Upper lobe of left lung (tissue), 6 donors: ENCODE measurements at regions not wholly inside any gene's neighbourhood (a gene's known extent, or its start where the extent isn't known, plus 50 kb on each side); places are given as distances from the start of the nearest gene placed in this dataset.

Experiments used
- ATAC-seq, 2 donors: fragments of 200-7000 bp; cut with Tn5 transposase; one replicate each; pipeline ENCODE4 v1.9.1; 2022; ENCODE audit warnings: mild to moderate bottlenecking in 2 of 2, moderate library complexity in 2 of 2; ENCODE audit not compliant: low FRiP score in 2 of 2
- DNase-seq, 2 donors: peaks; one replicate each; pipeline ENCODE4 v3.0.0-alpha.2; 2019 to 2020
- H3K27ac ChIP-seq, 4 donors: fragments of 200-600 bp; sonication (generic); one replicate each; pipeline ENCODE4 v1.5.1; 2016 to 2019
- H3K27me3 ChIP-seq, 4 donors: fragments of 200-600 bp; sonication (generic); one replicate each; pipeline ENCODE4 v1.5.1; 2017 to 2019
- H3K36me3 ChIP-seq, 4 donors: fragments of 200-600 bp; sonication (generic); one replicate each; pipeline ENCODE4 v1.5.1; 2016 to 2019
- H3K4me1 ChIP-seq, 4 donors: fragments of 200-600 bp; sonication (generic); one replicate each; pipeline ENCODE4 v1.5.1; 2018 to 2019
- H3K4me3 ChIP-seq, 4 donors: fragments of 200-600 bp; sonication (generic); one replicate each; pipeline ENCODE4 v1.5.1; 2017 to 2019; ENCODE audit warnings: mild to moderate bottlenecking in 2 of 4, moderate library complexity in 1 of 4
- H3K9me3 ChIP-seq, 4 donors: fragments of 200-600 bp; sonication (generic); one replicate each; pipeline ENCODE4 v1.5.1; 2018 to 2019
- EP300 ChIP-seq, 4 donors: sonication (generic); formaldehyde crosslinking; IDR thresholded peaks; one replicate each; pipeline ENCODE4 v1.5.1; 2017; ENCODE audit warnings: antibody characterized with exemption in 4 of 4, control low read depth in 2 of 4
- POLR2A ChIP-seq, 4 donors: fragments of 450-650 bp; IDR thresholded peaks; one replicate each; pipeline ENCODE4 v1.5.1; 2016 to 2017; ENCODE audit warnings: antibody characterized with exemption in 4 of 4, mild to moderate bottlenecking in 2 of 4
- POLR2AphosphoS5 ChIP-seq, 2 donors: sonication (generic); formaldehyde crosslinking; IDR thresholded peaks; one replicate each; pipeline ENCODE4 v1.5.1; 2017; ENCODE audit warnings: antibody characterized with exemption in 2 of 2
- WGBS, 2 donors: methylation state at CpG; one replicate each; pipeline ENCODE4 v1.1.5; 2017 to 2018; 5-methylcytosine and 5-hydroxymethylcytosine counted together
- TF ChIP-seq, protein P1 (sequence below), 6 experiments: fragments of 450-650 bp in 4 of 6; fragments of 200-600 bp in 2 of 6; sonication (generic) in 2 of 6; IDR thresholded peaks; one replicate each; pipeline ENCODE4 v1.5.1; 2016 to 2019; ENCODE audit warnings: antibody characterized with exemption in 6 of 6
- donor health status: DM: no; HTN: no; CAD: no; lungs with moderate emphysema.
- donor health status: DM: no; HTN: yes; CAD: no; lungs with severe emphysema.

DNA sequence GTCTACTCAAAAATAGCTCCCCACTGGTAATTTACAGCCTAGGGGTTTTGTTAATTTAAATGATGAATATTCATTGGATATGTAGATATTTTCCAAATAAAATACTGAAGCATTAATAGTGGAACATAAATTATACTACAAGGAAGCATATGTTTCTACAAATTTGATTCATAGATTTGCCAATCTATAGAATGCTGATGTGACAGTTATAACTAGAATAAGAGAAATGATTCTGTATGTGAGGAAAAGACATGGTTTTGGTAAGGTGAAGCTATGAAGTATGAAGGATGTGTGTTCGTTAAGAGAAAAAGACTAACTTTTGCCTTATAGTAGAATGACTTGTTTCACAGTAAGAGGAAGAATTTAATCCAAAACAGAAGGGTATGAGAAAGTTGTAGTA, 61.3 kb downstream of the IARS1 start:
- no peak for ATAC-seq
- H3K27ac ChIP-seq: no peak overlapping the region
- no peaks in the 10 kb centered on the region for H3K27me3 ChIP-seq
- H3K4me1 ChIP-seq: no peaks in the 10 kb centered on the region
- no peak for DNase-seq
- TF ChIP-seq POLR2AphosphoS5 (IDR thresholded peaks at IDR 0.05) (no peak), EP300 (IDR thresholded peaks at IDR 0.05) (no peak), POLR2A (IDR thresholded peaks at IDR 0.05) (no peak)
- TF ChIP-seq, protein P1, sequence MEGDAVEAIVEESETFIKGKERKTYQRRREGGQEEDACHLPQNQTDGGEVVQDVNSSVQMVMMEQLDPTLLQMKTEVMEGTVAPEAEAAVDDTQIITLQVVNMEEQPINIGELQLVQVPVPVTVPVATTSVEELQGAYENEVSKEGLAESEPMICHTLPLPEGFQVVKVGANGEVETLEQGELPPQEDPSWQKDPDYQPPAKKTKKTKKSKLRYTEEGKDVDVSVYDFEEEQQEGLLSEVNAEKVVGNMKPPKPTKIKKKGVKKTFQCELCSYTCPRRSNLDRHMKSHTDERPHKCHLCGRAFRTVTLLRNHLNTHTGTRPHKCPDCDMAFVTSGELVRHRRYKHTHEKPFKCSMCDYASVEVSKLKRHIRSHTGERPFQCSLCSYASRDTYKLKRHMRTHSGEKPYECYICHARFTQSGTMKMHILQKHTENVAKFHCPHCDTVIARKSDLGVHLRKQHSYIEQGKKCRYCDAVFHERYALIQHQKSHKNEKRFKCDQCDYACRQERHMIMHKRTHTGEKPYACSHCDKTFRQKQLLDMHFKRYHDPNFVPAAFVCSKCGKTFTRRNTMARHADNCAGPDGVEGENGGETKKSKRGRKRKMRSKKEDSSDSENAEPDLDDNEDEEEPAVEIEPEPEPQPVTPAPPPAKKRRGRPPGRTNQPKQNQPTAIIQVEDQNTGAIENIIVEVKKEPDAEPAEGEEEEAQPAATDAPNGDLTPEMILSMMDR (IDR thresholded peaks at IDR 0.05): no peak
- H3K36me3 ChIP-seq: peaks cover 0 to 74% (median 27%) of the 10 kb centered on the region in 4 donors
- no peak overlapping the region for H3K4me3 ChIP-seq
- WGBS, 2 donors: 85 to 86% methylated on average over 1 of the region's 1 CpG
- no peaks in the 10 kb centered on the region for H3K9me3 ChIP-seq

DNA sequence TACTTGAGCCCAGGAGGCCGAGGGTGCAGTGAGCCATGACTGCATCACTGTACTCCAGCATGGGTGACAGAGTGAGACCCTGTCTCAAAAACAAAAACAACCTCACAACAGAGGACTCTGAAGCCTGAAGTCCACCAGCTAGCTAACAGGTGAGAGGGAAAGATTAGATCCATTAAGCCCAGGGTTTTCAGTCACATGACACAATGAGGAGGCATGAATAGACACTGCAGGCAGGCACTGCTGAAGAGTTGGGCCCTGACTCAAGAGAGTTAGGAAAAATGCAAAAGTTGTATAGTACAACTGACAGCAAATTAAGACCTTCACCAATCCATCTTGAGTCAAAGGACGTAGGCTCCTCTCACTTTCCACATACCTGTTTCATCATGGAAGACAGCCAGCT, 64.9 kb downstream of the IARS1 start:
- peaks cover 0 to 76% (median 31%) of the 10 kb centered on the region in 4 donors for H3K36me3 ChIP-seq
- H3K4me3 ChIP-seq: no peak overlapping the region
- H3K4me1 ChIP-seq: no peaks in the 10 kb centered on the region
- no peak overlapping the region for H3K27ac ChIP-seq
- 94 to 100% methylated on average over 2 of the region's 2 CpGs for WGBS, 2 donors
- ATAC-seq (no peak), DNase-seq (no peak)
- no peaks in the 10 kb centered on the region for H3K9me3 ChIP-seq
- TF ChIP-seq POLR2AphosphoS5 (IDR thresholded peaks at IDR 0.05): no peak
- no peak for TF ChIP-seq POLR2A (IDR thresholded peaks at IDR 0.05)
- TF ChIP-seq, protein P1 (IDR thresholded peaks at IDR 0.05): no peak
- no peak for TF ChIP-seq EP300 (IDR thresholded peaks at IDR 0.05)
- no peaks in the 10 kb centered on the region for H3K27me3 ChIP-seq

DNA sequence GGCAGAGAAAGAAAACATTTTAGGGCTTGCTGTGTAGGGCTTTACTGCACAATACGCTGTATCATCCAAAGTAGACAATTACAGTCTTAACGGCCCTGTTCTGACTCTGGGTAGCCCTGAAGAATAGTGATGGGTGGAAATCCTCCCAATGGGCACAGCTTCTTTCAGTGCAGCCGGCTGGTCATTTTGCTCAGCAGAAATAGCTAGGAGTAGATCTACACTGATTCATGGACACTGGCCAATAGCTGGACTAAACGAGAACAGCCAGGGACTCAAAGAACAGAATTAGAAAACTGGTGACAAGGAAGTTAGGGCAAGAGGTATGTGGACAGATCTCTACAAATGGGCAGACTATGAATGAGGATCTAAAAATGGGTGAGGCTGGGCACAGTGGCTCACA, 69.3 kb downstream of the IARS1 start:
- 88 to 95% methylated on average over 4 of the region's 4 CpGs for WGBS, 2 donors
- no peak overlapping the region for H3K4me3 ChIP-seq
- no peaks in the 10 kb centered on the region for H3K27me3 ChIP-seq
- no peaks in the 10 kb centered on the region for H3K4me1 ChIP-seq
- TF ChIP-seq POLR2AphosphoS5 (IDR thresholded peaks at IDR 0.05) (no peak), POLR2A (IDR thresholded peaks at IDR 0.05) (no peak), EP300 (IDR thresholded peaks at IDR 0.05) (no peak)
- TF ChIP-seq, protein P1 (IDR thresholded peaks at IDR 0.05): no peak
- H3K36me3 ChIP-seq: peaks cover 11 to 79% (median 54%) of the 10 kb centered on the region in 4 donors
- H3K9me3 ChIP-seq: no peaks in the 10 kb centered on the region
- ATAC-seq: no peak
- H3K27ac ChIP-seq: no peak overlapping the region
- DNase-seq: no peak

DNA sequence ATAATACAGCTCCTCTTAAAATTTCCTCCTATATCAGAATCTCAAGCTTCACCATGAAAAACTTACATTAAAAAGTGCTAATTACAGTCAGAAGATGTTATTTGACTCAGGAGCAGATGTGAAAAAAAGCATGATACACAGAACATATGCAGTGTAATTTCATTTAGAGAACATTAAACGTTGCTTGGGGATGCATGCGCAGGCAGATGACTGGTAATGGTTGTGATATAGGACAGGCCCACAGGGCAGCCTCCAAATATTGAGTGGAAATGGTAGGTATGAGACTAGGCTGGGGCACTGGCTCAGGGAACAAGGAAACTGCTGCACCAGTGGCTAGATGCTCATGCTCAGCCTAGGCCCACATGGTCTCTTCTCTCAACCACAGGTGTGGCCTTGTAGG, 69.7 kb downstream of the IARS1 start:
- 86 to 95% methylated on average over 2 of the region's 2 CpGs for WGBS, 2 donors
- H3K4me1 ChIP-seq: no peaks in the 10 kb centered on the region
- ATAC-seq (no peak), DNase-seq (no peak)
- no peaks in the 10 kb centered on the region for H3K27me3 ChIP-seq
- TF ChIP-seq EP300 (IDR thresholded peaks at IDR 0.05) (no peak), POLR2AphosphoS5 (IDR thresholded peaks at IDR 0.05) (no peak), POLR2A (IDR thresholded peaks at IDR 0.05) (no peak)
- TF ChIP-seq, protein P1 (IDR thresholded peaks at IDR 0.05): no peak
- no peaks in the 10 kb centered on the region for H3K9me3 ChIP-seq
- H3K4me3 ChIP-seq: no peak overlapping the region
- peaks cover 11 to 74% (median 51%) of the 10 kb centered on the region in 4 donors for H3K36me3 ChIP-seq
- H3K27ac ChIP-seq: no peak overlapping the region

DNA sequence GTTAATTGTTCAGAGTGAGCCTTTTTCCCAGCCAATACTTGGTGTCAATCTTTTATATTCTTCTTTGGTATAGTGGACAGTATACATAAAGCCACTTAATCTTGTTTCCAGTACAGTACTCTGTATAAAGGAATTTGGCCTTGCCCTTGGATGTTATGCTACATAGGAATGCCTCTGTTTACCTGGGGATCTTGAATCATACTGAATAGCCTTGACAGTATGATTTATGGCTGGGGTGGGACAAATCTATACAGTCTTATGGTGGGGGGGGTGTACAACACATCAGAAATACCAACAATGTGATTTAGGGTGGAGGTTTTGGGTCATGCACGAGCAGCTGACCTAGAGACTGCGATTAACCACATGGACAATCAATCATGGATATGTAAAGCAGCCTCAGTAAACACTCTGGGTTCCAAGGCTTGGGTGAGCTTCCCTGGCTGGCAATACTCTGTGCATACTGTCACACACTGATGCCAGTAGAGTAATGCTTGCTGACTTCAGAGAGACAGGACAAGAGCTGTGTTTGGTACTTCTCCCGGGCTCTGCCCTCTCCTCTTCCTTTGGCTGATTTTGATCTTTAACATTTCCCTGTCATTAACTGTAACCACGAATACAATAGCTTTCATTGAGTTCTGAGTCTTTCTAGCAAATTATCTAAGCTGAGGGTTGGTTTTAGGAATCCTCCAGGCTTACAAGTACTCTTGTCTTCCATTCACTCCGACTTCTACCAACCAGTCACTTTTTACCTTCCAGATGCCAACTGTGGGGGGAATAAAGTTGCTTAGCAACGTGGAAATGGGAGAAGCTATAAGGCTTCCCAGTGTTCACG, 84.6 kb downstream of the IARS1 start:
- no peaks in the 10 kb centered on the region for H3K27me3 ChIP-seq
- peaks cover 12 to 62% (median 40%) of the 10 kb centered on the region in 4 donors for H3K36me3 ChIP-seq
- DNase-seq (no peak), ATAC-seq (no peak)
- H3K9me3 ChIP-seq: no peaks in the 10 kb centered on the region
- H3K27ac ChIP-seq: no peak overlapping the region
- TF ChIP-seq POLR2A (IDR thresholded peaks at IDR 0.05): no peak
- TF ChIP-seq EP300 (IDR thresholded peaks at IDR 0.05): no peak
- no peak for TF ChIP-seq POLR2AphosphoS5 (IDR thresholded peaks at IDR 0.05)
- TF ChIP-seq, protein P1 (IDR thresholded peaks at IDR 0.05): no peak
- WGBS, 2 donors: 91 to 93% methylated on average over 7 of the region's 7 CpGs
- H3K4me1 ChIP-seq: no peaks in the 10 kb centered on the region
- H3K4me3 ChIP-seq: no peak overlapping the region
